Neural cell (in vitro differentiated cells): ENCODE measurements at regions not wholly inside any gene's neighbourhood (a gene's known extent, or its start where the extent isn't known, plus 50 kb on each side); places are given as distances from the start of the nearest gene placed in this dataset.

ENCODE experiments used
- H2AFZ ChIP-seq: fragments of 200-600, 300-800 bp; sonication (generic), shearing (Covaris generic); 2 replicates; pipeline ENCODE4 v1.6.0; 2014; ENCODE audit warnings: low read depth, mild to moderate bottlenecking, antibody characterized with exemption, low read length, moderate library complexity
- H3F3A ChIP-seq: fragments of 200-600 bp; shearing (Covaris generic); 2 replicates; pipeline ENCODE4 v1.6.1; 2016; ENCODE audit warnings: mild to moderate bottlenecking, moderate library complexity, mixed read lengths, antibody characterized with exemption, low read length; ENCODE audit not compliant: insufficient read depth, poor library complexity, severe bottlenecking
- H3K27ac ChIP-seq: fragments of 200-600, 300-800 bp; sonication (generic), shearing (Covaris generic); 2 replicates; pipeline ENCODE4 v1.5.1; 2014; ENCODE audit warnings: mild to moderate bottlenecking, low read length, moderate library complexity
- H3K27me3 ChIP-seq: fragments of 300-800, 200-600 bp; sonication (generic), shearing (Covaris generic); 2 replicates; pipeline ENCODE4 v1.6.0; 2014; ENCODE audit warnings: mild to moderate bottlenecking, low read depth, low read length, moderate library complexity; ENCODE audit not compliant: insufficient read depth
- H3K36me3 ChIP-seq: fragments of 300-800, 200-600 bp; sonication (generic), shearing (Covaris generic); 2 replicates; pipeline ENCODE4 v1.5.1; 2014; ENCODE audit warnings: mild to moderate bottlenecking, antibody characterized with exemption, low read length, moderate library complexity; ENCODE audit not compliant: insufficient read depth
- H3K4me2 ChIP-seq: fragments of 300-800, 200-600 bp; sonication (generic), shearing (Covaris generic); 2 replicates; pipeline ENCODE4 v1.6.0; 2014; ENCODE audit warnings: mild to moderate bottlenecking, low read length
- H3K4me3 ChIP-seq: fragments of 300-800, 200-600 bp; sonication (generic), shearing (Covaris generic); 2 replicates; pipeline ENCODE4 v1.5.1; 2014; ENCODE audit warnings: mild to moderate bottlenecking, low read length, moderate library complexity
- H3K79me2 ChIP-seq: fragments of 200-600 bp; shearing (Covaris generic); replicated peaks from 2 replicates; pipeline ENCODE4 v1.6.0; 2014; ENCODE audit warnings: mild to moderate bottlenecking, low read length, moderate library complexity; ENCODE audit not compliant: insufficient read depth
- H3K9ac ChIP-seq: fragments of 300-800, 200-600 bp; sonication (generic), shearing (Covaris generic); 2 replicates; pipeline ENCODE4 v1.6.1; 2016; ENCODE audit warnings: mild to moderate bottlenecking, low read length, mixed read lengths
- H3K9me2 ChIP-seq: fragments of 200-600 bp; shearing (Covaris generic); 2 replicates; pipeline ENCODE4 v1.6.1; 2016; ENCODE audit warnings: mild to moderate bottlenecking, low read length, mixed read lengths; ENCODE audit not compliant: insufficient read depth
- H3K9me3 ChIP-seq: fragments of 200-600, 300-800 bp; sonication (generic), shearing (Covaris generic); 2 replicates; pipeline ENCODE4 v1.6.1; 2016; ENCODE audit warnings: mild to moderate bottlenecking, mixed run types, low read length, moderate library complexity, mixed read lengths
- H4K20me1 ChIP-seq: fragments of 200-600 bp; shearing (Covaris generic); 2 replicates; pipeline ENCODE4 v1.6.1; 2016; ENCODE audit warnings: mild to moderate bottlenecking, mixed run types; ENCODE audit not compliant: insufficient read depth
- EP300 ChIP-seq: fragments of 450-650 bp; conservative IDR thresholded peaks from 2 replicates; pipeline ENCODE4 v1.6.1; 2014; ENCODE audit warnings: antibody characterized with exemption, mild to moderate bottlenecking, moderate library complexity; ENCODE audit not compliant: poor library complexity, severe bottlenecking
- EZH2 ChIP-seq: fragments of 200-600, 300-800 bp; shearing (Covaris generic), sonication (generic); IDR thresholded peaks from 2 replicates; pipeline ENCODE4 v1.6.1; 2014; ENCODE audit warnings: antibody characterized with exemption, low read length, borderline replicate concordance, mild to moderate bottlenecking; ENCODE audit not compliant: insufficient read depth, poor library complexity, severe bottlenecking
- MXI1 ChIP-seq: fragments of 450-650 bp; conservative IDR thresholded peaks from 2 replicates; pipeline ENCODE4 v1.6.1; 2014; ENCODE audit warnings: antibody characterized with exemption, mild to moderate bottlenecking; ENCODE audit not compliant: poor library complexity, severe bottlenecking
- POLR2AphosphoS5 ChIP-seq: IDR thresholded peaks from 2 replicates; pipeline ENCODE4 v1.6.1; 2012
- RAD21 ChIP-seq: fragments of 450-650 bp; conservative IDR thresholded peaks from 2 replicates; pipeline ENCODE4 v1.6.1; 2014; ENCODE audit warnings: antibody characterized with exemption, mild to moderate bottlenecking, moderate library complexity
- SMC3 ChIP-seq: fragments of 450-650 bp; conservative IDR thresholded peaks from 2 replicates; pipeline ENCODE4 v1.6.1; 2014; ENCODE audit warnings: antibody characterized with exemption, mild to moderate bottlenecking, moderate library complexity; ENCODE audit not compliant: poor library complexity
- TAF1 ChIP-seq: IDR thresholded peaks from 2 replicates; pipeline ENCODE4 v1.6.1; 2012; ENCODE audit warnings: low read depth
- TF ChIP-seq, protein P1 (sequence below): fragments of 450-650 bp; IDR thresholded peaks from 2 replicates; pipeline ENCODE4 v1.5.1; 2014; ENCODE audit warnings: antibody characterized with exemption, mild to moderate bottlenecking, moderate library complexity; ENCODE audit not compliant: poor library complexity, severe bottlenecking
- TF ChIP-seq, protein P2 (sequence below): IDR thresholded peaks from 2 replicates; pipeline ENCODE4 v1.6.1; 2012; ENCODE audit warnings: borderline replicate concordance

DNA sequence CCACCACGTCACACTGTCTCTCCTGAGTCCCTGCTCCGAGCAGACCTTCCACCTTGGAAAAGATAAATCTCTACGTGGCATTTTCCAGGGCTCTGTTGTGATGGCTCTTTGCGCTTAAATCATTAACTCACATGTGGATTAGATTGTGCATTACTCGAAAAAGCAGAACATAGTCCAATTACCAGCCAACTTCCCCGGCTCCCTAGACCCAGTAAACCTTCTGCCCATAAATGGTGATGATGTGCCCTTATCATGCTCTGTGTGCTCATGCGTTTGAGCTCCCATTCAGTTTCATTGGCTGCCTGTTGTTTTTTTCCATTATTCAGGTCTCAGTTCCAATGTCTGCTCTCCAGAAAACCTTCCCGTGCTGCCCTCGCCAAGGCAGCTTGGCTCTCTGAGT lies 471.2 kb downstream of the GLRX3 start:
- Histone ChIP-seq H2AFZ (no peak overlapping the region), H3K4me3 (no peak overlapping the region), H3K79me2 (no peaks in the 10 kb centered on the region), H3K4me2 (no peak overlapping the region), H3K9me2 (no peaks in the 10 kb centered on the region), H3F3A (no peaks in the 10 kb centered on the region), H3K9me3 (no peaks in the 10 kb centered on the region), H3K9ac (no peak overlapping the region), H4K20me1 (no peaks in the 10 kb centered on the region), H3K27ac (no peak overlapping the region), H3K27me3 (no peaks in the 10 kb centered on the region), H3K36me3 (no peaks in the 10 kb centered on the region)
- TF ChIP-seq POLR2AphosphoS5 (no peak), SMC3 (no peak), RAD21 (no peak), EP300 (no peak), TAF1 (no peak), MXI1 (no peak), EZH2 (no peak)
- TF ChIP-seq, protein P1, sequence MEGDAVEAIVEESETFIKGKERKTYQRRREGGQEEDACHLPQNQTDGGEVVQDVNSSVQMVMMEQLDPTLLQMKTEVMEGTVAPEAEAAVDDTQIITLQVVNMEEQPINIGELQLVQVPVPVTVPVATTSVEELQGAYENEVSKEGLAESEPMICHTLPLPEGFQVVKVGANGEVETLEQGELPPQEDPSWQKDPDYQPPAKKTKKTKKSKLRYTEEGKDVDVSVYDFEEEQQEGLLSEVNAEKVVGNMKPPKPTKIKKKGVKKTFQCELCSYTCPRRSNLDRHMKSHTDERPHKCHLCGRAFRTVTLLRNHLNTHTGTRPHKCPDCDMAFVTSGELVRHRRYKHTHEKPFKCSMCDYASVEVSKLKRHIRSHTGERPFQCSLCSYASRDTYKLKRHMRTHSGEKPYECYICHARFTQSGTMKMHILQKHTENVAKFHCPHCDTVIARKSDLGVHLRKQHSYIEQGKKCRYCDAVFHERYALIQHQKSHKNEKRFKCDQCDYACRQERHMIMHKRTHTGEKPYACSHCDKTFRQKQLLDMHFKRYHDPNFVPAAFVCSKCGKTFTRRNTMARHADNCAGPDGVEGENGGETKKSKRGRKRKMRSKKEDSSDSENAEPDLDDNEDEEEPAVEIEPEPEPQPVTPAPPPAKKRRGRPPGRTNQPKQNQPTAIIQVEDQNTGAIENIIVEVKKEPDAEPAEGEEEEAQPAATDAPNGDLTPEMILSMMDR: no peak
- TF ChIP-seq, protein P2, sequence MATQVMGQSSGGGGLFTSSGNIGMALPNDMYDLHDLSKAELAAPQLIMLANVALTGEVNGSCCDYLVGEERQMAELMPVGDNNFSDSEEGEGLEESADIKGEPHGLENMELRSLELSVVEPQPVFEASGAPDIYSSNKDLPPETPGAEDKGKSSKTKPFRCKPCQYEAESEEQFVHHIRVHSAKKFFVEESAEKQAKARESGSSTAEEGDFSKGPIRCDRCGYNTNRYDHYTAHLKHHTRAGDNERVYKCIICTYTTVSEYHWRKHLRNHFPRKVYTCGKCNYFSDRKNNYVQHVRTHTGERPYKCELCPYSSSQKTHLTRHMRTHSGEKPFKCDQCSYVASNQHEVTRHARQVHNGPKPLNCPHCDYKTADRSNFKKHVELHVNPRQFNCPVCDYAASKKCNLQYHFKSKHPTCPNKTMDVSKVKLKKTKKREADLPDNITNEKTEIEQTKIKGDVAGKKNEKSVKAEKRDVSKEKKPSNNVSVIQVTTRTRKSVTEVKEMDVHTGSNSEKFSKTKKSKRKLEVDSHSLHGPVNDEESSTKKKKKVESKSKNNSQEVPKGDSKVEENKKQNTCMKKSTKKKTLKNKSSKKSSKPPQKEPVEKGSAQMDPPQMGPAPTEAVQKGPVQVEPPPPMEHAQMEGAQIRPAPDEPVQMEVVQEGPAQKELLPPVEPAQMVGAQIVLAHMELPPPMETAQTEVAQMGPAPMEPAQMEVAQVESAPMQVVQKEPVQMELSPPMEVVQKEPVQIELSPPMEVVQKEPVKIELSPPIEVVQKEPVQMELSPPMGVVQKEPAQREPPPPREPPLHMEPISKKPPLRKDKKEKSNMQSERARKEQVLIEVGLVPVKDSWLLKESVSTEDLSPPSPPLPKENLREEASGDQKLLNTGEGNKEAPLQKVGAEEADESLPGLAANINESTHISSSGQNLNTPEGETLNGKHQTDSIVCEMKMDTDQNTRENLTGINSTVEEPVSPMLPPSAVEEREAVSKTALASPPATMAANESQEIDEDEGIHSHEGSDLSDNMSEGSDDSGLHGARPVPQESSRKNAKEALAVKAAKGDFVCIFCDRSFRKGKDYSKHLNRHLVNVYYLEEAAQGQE: no peak

DNA sequence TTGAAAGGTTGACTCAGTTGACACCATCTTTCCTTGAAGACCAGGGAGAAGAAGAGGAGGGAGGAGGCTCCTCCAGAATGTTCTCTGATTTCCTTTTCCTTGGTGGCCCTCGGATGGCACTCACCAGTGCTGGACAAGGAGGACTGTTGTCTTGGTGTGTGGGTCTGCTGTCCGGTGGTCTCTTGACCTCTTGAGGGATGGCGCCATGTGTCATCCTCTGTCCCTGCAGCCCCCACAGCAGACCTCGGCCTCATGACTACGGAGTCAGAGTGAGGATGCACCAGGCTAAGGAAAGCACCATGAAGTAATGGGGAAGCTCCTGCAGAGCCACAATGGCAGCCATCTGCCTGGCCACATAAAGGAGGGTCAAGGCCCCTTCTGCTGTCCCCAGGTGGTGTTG lies 475.0 kb downstream of the GLRX3 start:
- no peak overlapping the region for H3K27ac ChIP-seq
- H4K20me1 ChIP-seq: no peaks in the 10 kb centered on the region
- H3K9me2 ChIP-seq: no peaks in the 10 kb centered on the region
- H3K79me2 ChIP-seq: no peaks in the 10 kb centered on the region
- H3K9me3 ChIP-seq: no peaks in the 10 kb centered on the region
- H3K9ac ChIP-seq: no peak overlapping the region
- H3K4me2 ChIP-seq: no peak overlapping the region
- H3F3A ChIP-seq: no peaks in the 10 kb centered on the region
- no peaks in the 10 kb centered on the region for H3K27me3 ChIP-seq
- H3K4me3 ChIP-seq: no peak overlapping the region
- no peaks in the 10 kb centered on the region for H3K36me3 ChIP-seq
- no peak overlapping the region for H2AFZ ChIP-seq
- TF ChIP-seq MXI1 (no peak), RAD21 (no peak), EZH2 (no peak), SMC3 (no peak)
- TF ChIP-seq, protein P1: no peak
- TF ChIP-seq, protein P2: no peak
